ENCODE measurements at regions not wholly inside any gene's neighbourhood (a gene's known extent, or its start where the extent isn't known, plus 50 kb on each side); places are given as distances from the start of the nearest gene placed in this dataset.
"Not testable (repeated sequence)": the region's sequence is repeated elsewhere in the genome, so short reads cannot be mapped to it uniquely, and the experiment has no call there.

DNA sequence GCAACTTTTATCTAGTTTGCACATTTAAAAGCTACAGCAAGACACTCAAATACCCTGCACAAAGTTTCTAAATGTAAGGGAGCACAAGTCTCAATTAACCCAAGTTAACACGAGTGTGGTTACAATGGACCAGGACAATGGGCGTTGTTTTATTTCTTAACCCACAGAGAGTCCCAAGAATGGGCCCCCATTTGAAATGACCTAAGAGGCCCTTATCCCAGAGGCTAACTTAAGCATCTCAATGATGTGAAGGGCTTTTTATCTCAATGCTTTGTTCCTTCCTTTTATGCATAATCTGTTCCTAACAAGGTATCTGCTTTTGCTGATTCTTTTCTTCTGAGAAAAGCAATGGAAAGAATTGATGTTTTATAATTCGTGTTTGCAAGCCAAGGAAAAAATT, 151.5 kb upstream of the SALL3 start:
- no peak for ATAC-seq

DNA sequence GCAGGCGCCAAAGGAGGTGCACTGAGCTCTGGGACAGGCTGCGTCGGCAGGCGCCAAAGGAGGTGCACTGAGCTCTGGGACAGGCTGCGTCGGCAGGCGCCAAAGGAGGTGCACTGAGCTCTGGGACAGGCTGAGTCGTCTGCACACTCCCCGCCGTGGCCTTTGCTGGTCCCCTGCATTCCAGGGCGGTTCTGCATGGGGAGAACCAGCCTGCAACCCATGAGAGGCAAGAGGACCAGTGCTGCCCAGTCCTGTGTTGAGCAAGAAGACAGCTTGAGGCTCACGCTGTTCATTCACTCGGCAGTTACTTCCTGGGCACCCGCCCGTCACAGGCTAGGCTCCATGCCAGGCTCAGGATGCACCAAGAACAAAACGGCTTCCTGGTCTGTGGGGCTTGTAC, 150.6 kb upstream of the SALL3 start:
- ATAC-seq; DNase-seq; H3K4me3 Mint-ChIP-seq; H3K27me3 Mint-ChIP-seq; CTCF ChIA-PET; H3K9me3 Mint-ChIP-seq (ENCODE audit: low read depth); H3K36me3 Mint-ChIP-seq (ENCODE audit: low read depth); H3K4me1 Mint-ChIP-seq; POLR2A ChIA-PET; intact Hi-C loops (cut with DNase I, micrococcal nuclease); H3K27ac Mint-ChIP-seq: not testable (repeated sequence)

More for the DNA sequence above, 151.5 kb upstream of the SALL3 start:
- H3K27ac Mint-ChIP-seq: no peak overlapping the region
- no peak overlapping the region for H3K4me3 Mint-ChIP-seq
- no peaks in the 10 kb centered on the region for H3K4me1 Mint-ChIP-seq
- peaks cover 4% of the 10 kb centered on the region for H3K27me3 Mint-ChIP-seq
- POLR2A ChIA-PET: no interaction called here
- H3K36me3 Mint-ChIP-seq (ENCODE audit: low read depth): no peaks in the 10 kb centered on the region
- no peak for DNase-seq
- H3K9me3 Mint-ChIP-seq (ENCODE audit: low read depth): no peaks in the 10 kb centered on the region
- intact Hi-C loops (cut with DNase I, micrococcal nuclease): no loop called here
- CTCF ChIA-PET: interaction anchor here (0.6 kb wide), 1 partner anchor 492 kb away, joined by 3 read pairs; no protein-coding TSS in a partner anchor

DNA sequence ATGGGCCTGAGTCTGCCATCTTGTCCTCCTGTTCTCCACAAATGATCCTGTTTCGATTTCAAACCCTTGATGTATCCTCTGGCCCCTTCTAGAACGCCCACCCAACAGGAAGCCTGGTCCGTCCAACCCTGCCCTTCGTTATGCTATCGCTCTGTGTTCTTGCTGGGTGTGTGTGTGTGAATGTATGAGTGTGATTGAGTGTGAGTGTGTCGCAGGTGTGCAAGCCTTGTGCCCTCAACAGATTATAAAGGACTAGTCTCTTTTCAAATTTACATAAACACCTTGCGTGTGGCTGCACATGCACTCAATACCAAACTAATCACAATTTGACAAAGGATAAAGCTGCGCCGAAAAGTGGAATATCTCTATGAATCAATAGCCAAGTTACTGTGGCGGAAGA, 149.5 kb upstream of the SALL3 start:
- POLR2A ChIA-PET: no interaction called here
- intact Hi-C loops (cut with DNase I, micrococcal nuclease): no loop called here

DNA sequence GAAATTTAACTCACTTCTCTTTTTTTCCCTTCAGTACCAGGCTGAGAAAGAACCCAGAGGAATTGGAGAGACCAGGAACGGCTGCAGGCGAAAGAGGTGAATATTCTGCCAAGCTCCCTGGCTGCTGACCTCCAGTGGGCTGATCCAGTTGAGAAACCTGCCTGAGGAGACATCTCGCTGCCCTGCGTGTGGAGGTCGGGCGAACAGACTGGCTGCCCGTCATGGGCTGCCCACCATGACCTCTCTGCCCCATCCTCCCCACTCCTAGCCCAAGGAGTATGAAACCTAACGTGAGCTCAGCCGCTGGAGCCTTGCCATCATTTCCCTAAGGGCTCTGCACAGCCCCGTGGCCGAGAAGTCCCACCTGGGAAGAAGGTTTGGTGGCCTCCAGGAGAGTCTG, 148.8 kb upstream of the SALL3 start:
- Mint-ChIP-seq H3K27ac (no peak overlapping the region), H3K4me3 (no peak overlapping the region), H3K27me3 (peaks cover 6% of the 10 kb centered on the region), H3K36me3 (ENCODE audit: low read depth) (no peaks in the 10 kb centered on the region), H3K9me3 (ENCODE audit: low read depth) (no peaks in the 10 kb centered on the region), H3K4me1 (no peaks in the 10 kb centered on the region)
- no peak for DNase-seq
- intact Hi-C loops (cut with DNase I, micrococcal nuclease): no loop called here
- no peak for ATAC-seq
- POLR2A ChIA-PET: no interaction called here
- CTCF ChIA-PET: no interaction called here

More for the DNA sequence above, 149.5 kb upstream of the SALL3 start:
- Mint-ChIP-seq H3K27me3 (peaks cover 6% of the 10 kb centered on the region), H3K4me3 (no peak overlapping the region), H3K27ac (no peak overlapping the region), H3K36me3 (ENCODE audit: low read depth) (no peaks in the 10 kb centered on the region), H3K9me3 (ENCODE audit: low read depth) (no peaks in the 10 kb centered on the region), H3K4me1 (no peaks in the 10 kb centered on the region)
- CTCF ChIA-PET: no interaction called here
- DNase-seq: no peak
- no peak for ATAC-seq

DNA sequence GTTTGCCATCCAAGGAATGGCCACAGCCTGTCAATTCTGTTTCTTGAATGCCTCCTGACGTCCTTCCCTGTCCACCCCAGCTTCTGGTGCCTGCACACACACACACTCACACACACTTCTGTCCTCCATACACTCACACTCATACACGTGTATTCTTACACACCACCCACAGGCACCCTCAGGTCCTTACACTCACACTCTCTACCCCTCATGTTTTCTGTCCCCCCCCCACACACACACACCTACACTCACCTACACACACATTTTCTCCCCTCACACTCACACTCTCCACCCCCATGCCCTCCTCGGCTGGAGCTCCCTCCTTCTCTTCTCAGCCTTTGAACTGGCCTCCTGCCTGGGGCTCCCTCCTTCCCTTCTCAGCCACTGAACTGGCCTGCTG, 148.0 kb upstream of the SALL3 start:
- ATAC-seq (no peak), DNase-seq (no peak)
- intact Hi-C loops (cut with DNase I, micrococcal nuclease): no loop called here
- Mint-ChIP-seq H3K27ac (no peak overlapping the region), H3K27me3 (peaks cover 6% of the 10 kb centered on the region), H3K4me3 (no peak overlapping the region), H3K9me3 (ENCODE audit: low read depth) (no peaks in the 10 kb centered on the region), H3K4me1 (no peaks in the 10 kb centered on the region), H3K36me3 (ENCODE audit: low read depth) (no peaks in the 10 kb centered on the region)
- CTCF ChIA-PET: interaction anchor here (0.5 kb wide), 1 partner anchor 731 kb away, joined by 3 read pairs; no protein-coding TSS in a partner anchor
- POLR2A ChIA-PET: no interaction called here

DNA sequence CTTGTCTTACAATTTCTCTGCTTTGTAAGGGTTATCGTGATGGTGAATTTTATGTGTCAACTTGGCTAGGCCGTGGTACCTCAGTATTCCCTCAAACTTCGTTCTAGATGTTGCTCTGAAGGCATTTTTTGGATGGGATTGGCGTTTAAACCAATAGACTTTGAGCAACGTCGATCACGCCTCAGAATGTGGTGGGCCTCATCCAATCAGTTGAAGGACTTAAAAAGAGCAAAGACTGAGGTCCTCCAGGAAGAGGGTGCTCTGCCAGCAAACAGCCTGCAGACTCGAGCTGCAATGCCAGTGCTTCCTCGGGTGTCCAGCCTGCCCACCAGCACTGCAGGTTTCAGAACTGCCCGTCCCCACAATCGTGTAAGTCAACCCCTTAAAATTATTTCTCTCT, 145.8 kb upstream of the SALL3 start:
- ATAC-seq (no peak), DNase-seq (no peak)
- Mint-ChIP-seq H3K27ac (no peak overlapping the region), H3K4me3 (no peak overlapping the region), H3K27me3 (peaks cover 6% of the 10 kb centered on the region), H3K4me1 (no peaks in the 10 kb centered on the region), H3K9me3 (ENCODE audit: low read depth) (peaks cover 2% of the 10 kb centered on the region), H3K36me3 (ENCODE audit: low read depth) (no peaks in the 10 kb centered on the region)
- ChIA-PET POLR2A (no interaction called here), CTCF (no interaction called here)
- intact Hi-C loops (cut with DNase I, micrococcal nuclease): no loop called here

DNA sequence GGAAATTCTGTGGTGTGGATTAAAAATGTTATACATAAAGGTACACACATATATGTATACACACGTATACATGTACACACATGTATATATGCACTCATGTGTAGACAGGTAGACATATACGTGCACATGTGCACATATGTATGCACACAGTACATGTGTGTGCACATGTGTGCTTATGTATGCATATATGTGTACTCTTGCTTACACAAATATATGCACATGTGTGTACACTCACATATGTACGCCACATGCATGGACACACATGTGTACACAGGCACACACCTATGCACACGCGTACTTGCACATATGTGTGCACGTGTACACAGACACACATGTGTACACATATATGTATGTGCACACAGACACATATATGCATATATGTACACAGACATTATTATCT, 142.8 kb upstream of the SALL3 start:
- CTCF ChIA-PET: no interaction called here
- ATAC-seq (no peak), DNase-seq (no peak)
- Mint-ChIP-seq H3K4me1 (no peaks in the 10 kb centered on the region), H3K9me3 (ENCODE audit: low read depth) (peaks cover 10% of the 10 kb centered on the region), H3K27me3 (peaks cover 5% of the 10 kb centered on the region), H3K4me3 (no peak overlapping the region), H3K36me3 (ENCODE audit: low read depth) (no peaks in the 10 kb centered on the region), H3K27ac (no peak overlapping the region)
- intact Hi-C loops (cut with DNase I, micrococcal nuclease): no loop called here
- POLR2A ChIA-PET: no interaction called here

DNA sequence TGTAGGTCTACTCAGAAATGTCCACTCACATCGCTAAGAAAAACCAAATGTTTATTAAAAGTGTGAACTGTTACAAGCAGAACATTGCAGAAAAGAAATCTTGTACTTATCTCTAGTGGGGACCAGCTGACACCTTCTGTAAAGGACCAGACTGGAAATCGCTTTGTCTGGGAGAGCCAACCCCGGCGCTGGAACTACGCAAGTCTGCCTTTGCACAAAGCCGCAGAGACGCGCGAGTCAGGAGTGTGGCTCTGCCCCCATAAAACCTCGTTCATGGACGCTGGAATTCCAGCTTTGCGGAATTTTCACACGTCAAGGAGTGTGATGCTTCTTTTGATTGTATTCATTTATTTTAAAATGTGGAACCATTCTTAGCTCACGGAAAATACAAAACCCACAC, 141.9 kb upstream of the SALL3 start:
- H3K27me3 Mint-ChIP-seq: peaks cover 6% of the 10 kb centered on the region
- ChIA-PET POLR2A (no interaction called here), CTCF (no interaction called here)
- intact Hi-C loops (cut with DNase I, micrococcal nuclease): no loop called here
- H3K36me3 Mint-ChIP-seq (ENCODE audit: low read depth): no peaks in the 10 kb centered on the region
- no peak for ATAC-seq
- peaks cover 10% of the 10 kb centered on the region for H3K9me3 Mint-ChIP-seq (ENCODE audit: low read depth)
- H3K4me3 Mint-ChIP-seq: no peak overlapping the region
- no peak overlapping the region for H3K27ac Mint-ChIP-seq
- no peak for DNase-seq
- no peaks in the 10 kb centered on the region for H3K4me1 Mint-ChIP-seq

DNA sequence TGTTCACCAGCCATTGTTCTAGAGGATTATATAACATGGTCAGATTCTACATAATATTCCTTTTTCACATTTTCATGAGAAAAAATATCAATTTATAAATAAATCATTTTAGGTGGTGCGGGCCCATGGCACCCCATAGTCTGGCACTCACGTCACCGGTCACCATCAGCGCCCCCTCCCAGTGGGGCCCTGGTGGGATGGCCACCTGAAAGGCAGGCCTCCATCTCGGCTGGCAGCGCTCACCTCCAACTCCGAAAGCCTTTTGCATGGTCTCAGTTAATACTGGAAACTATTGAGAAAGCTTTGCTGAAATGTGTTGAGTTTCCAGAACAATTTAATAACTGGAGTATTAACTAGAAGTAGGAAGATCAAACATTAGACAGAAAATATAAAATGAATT, 141.4 kb upstream of the SALL3 start:
- no peak for ATAC-seq
- H3K27me3 Mint-ChIP-seq: peaks cover 4% of the 10 kb centered on the region
- no peaks in the 10 kb centered on the region for H3K4me1 Mint-ChIP-seq
- no peak overlapping the region for H3K4me3 Mint-ChIP-seq
- POLR2A ChIA-PET: no interaction called here
- H3K27ac Mint-ChIP-seq: no peak overlapping the region
- no peaks in the 10 kb centered on the region for H3K36me3 Mint-ChIP-seq (ENCODE audit: low read depth)
- no peak for DNase-seq
- CTCF ChIA-PET: no interaction called here
- intact Hi-C loops (cut with DNase I, micrococcal nuclease): no loop called here
- H3K9me3 Mint-ChIP-seq (ENCODE audit: low read depth): peaks cover 10% of the 10 kb centered on the region

DNA sequence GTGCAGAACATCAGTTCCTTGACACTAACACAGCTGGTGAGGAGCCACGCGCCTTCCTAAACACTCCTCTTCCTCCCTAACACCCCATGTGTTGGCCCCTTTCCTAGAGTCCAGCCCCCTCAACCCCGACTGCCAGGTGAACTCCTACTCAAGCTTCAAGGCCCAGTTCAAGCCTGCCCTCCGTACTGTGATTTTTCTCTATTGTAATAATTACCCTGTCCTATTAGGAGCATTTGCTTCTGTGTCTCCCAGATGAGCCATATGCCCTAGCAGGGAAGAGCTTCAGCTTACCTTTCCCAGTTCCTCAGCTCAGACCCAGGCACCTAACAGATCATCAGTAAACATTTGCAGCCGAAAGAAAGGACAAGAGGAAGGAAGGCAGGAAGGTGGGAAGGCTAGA, 130.6 kb upstream of the SALL3 start:
- Mint-ChIP-seq H3K36me3 (ENCODE audit: low read depth) (no peaks in the 10 kb centered on the region), H3K4me1 (no peaks in the 10 kb centered on the region), H3K9me3 (ENCODE audit: low read depth) (peaks cover 22% of the 10 kb centered on the region), H3K27ac (no peak overlapping the region), H3K27me3 (peaks cover 19% of the 10 kb centered on the region), H3K4me3 (no peak overlapping the region)
- ATAC-seq: no peak
- ChIA-PET CTCF (interaction anchor here (0.6 kb wide), 1 partner anchor 14 kb away, joined by 3 read pairs; no protein-coding TSS in a partner anchor), POLR2A (interaction anchor here (0.6 kb wide), 1 partner anchor 637 kb away, joined by 3 read pairs; no protein-coding TSS in a partner anchor)
- intact Hi-C loops (cut with DNase I, micrococcal nuclease): no loop called here
- no peak for DNase-seq

DNA sequence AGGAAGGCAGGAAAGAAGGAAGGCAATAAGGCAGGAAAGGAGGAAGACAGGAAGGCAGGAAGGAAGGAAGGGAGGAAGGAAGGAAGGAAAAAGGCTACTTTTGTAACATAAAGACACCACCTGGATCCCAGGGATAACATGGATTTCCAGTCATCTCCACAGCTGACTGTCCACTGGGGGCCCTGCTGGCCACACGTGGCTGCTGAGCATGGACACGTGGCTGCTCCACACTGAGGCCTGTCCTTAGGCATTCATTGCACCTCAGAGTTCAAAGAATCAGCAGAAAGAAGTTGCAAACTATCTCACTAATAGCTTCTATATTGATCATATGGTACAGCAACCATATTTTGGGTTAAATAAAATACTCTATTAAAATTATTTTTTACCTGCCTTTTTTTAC, 130.2 kb upstream of the SALL3 start:
- Mint-ChIP-seq H3K4me3 (no peak overlapping the region), H3K27ac (no peak overlapping the region), H3K9me3 (ENCODE audit: low read depth) (peaks cover 22% of the 10 kb centered on the region), H3K27me3 (peaks cover 19% of the 10 kb centered on the region), H3K4me1 (no peaks in the 10 kb centered on the region), H3K36me3 (ENCODE audit: low read depth) (no peaks in the 10 kb centered on the region)
- ChIA-PET CTCF (no interaction called here), POLR2A (interaction anchor here (0.6 kb wide), 1 partner anchor 637 kb away, joined by 3 read pairs; no protein-coding TSS in a partner anchor)
- DNase-seq: no peak
- no peak for ATAC-seq
- intact Hi-C loops (cut with DNase I, micrococcal nuclease): no loop called here

DNA sequence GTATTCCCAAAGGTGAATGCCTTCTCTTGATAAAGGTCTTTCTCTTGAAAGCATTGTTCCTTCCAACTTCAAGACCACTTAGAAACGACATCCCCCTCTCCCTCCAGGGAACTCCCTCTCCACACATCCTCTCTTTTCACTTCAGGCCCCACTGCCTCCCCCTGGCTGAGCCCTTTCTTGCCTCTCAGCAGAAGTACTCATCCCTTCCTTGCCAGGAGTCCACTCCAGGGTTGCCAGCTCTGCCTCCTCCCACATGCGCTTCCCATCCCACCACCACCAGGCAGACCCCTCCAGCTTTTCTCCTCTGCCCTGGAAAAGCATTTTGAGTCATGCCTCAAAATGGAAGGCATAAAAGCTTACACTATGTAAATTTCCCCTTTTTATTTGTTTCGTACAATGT, 126.3 kb upstream of the SALL3 start:
- ATAC-seq (no peak), DNase-seq (no peak)
- Mint-ChIP-seq H3K4me3 (no peak overlapping the region), H3K9me3 (ENCODE audit: low read depth) (peaks cover 17% of the 10 kb centered on the region), H3K27me3 (peaks cover 12% of the 10 kb centered on the region), H3K36me3 (ENCODE audit: low read depth) (no peaks in the 10 kb centered on the region), H3K27ac (no peak overlapping the region), H3K4me1 (no peaks in the 10 kb centered on the region)
- ChIA-PET POLR2A (no interaction called here), CTCF (interaction anchor here (0.6 kb wide), 1 partner anchor 122 kb away, joined by 3 read pairs; no protein-coding TSS in a partner anchor)
- intact Hi-C loops (cut with DNase I, micrococcal nuclease): loop anchor here in 1 of 2 experiments (10.0 kb wide), 1 partner anchor 61 kb away; no protein-coding TSS in a partner anchor

DNA sequence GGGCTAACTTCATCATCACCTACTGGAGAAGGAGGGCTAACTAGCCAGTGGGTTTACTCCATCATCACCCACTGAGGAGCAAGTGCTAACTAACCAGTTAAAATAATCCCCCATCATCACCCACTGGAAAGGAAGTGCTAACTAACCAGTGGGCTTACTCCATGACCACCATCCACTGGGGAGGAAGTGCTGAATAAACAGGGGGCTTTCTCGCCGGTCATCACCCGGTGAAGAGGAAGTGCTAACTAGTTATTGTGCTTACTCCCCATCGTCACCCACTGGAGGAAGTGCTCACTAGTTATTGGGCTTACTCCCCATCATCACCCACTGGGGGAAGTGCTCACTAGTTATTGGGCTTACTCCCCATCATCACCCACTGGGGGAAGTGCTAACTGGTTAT, 124.4 kb upstream of the SALL3 start:
- Mint-ChIP-seq H3K4me3 (no peak overlapping the region), H3K27ac (no peak overlapping the region), H3K27me3 (peaks cover 12% of the 10 kb centered on the region), H3K9me3 (ENCODE audit: low read depth) (peaks cover 10% of the 10 kb centered on the region), H3K36me3 (ENCODE audit: low read depth) (no peaks in the 10 kb centered on the region), H3K4me1 (no peaks in the 10 kb centered on the region)
- ChIA-PET POLR2A (no interaction called here), CTCF (interaction anchor here (0.6 kb wide), 1 partner anchor 963 kb away, joined by 3 read pairs; no protein-coding TSS in a partner anchor)
- ATAC-seq (no peak), DNase-seq (no peak)
- intact Hi-C loops (cut with DNase I, micrococcal nuclease): loop anchor here in 1 of 2 experiments (10.0 kb wide), 1 partner anchor 60 kb away; no protein-coding TSS in a partner anchor
